ENCODE measurements at regions not wholly inside any gene's neighbourhood (a gene's known extent, or its start where the extent isn't known, plus 50 kb on each side); places are given as distances from the start of the nearest gene placed in this dataset.

- no peak for DNase-seq (ENCODE audit: low spot score)
- no peak for TF ChIP-seq CTCF (IDR thresholded peaks at IDR 0.05; ENCODE audit: extremely low read depth, missing control alignments)
Measured at GRCh38 chr5:74044936-74045335, 418.9 kb downstream of the ARHGEF28 start.

GRCh38 chr5:74042959-74043358, 417.0 kb downstream of the ARHGEF28 start:
- DNase-seq (ENCODE audit: low spot score) = no peak
- TF ChIP-seq CTCF (IDR thresholded peaks at IDR 0.05; ENCODE audit: extremely low read depth, missing control alignments) = no peak

- DNase-seq (ENCODE audit: low spot score) = no peak
- TF ChIP-seq CTCF (IDR thresholded peaks at IDR 0.05; ENCODE audit: extremely low read depth, missing control alignments) = no peak
Measured at GRCh38 chr5:74042559-74042958, 416.6 kb downstream of the ARHGEF28 start.

GRCh38 chr5:74041913-74042312, 415.9 kb downstream of the ARHGEF28 start:
- TF ChIP-seq CTCF (IDR thresholded peaks at IDR 0.05; ENCODE audit: extremely low read depth, missing control alignments) = no peak
- DNase-seq (ENCODE audit: low spot score) = no peak

GRCh38 chr5:74040811-74041491, 415.0 kb downstream of the ARHGEF28 start:
- TF ChIP-seq CTCF (IDR thresholded peaks at IDR 0.05; ENCODE audit: extremely low read depth, missing control alignments) = no peak
- DNase-seq (ENCODE audit: low spot score) = no peak

- DNase-seq (ENCODE audit: low spot score) = no peak
- no peak for TF ChIP-seq CTCF (IDR thresholded peaks at IDR 0.05; ENCODE audit: extremely low read depth, missing control alignments)
Measured at GRCh38 chr5:74040065-74040551, 414.1 kb downstream of the ARHGEF28 start.

GRCh38 chr5:74037321-74037720, 411.3 kb downstream of the ARHGEF28 start:
- TF ChIP-seq CTCF (IDR thresholded peaks at IDR 0.05; ENCODE audit: extremely low read depth, missing control alignments) = no peak
- DNase-seq (ENCODE audit: low spot score) = no peak

Measured in GM20000 (cell line).